Stimulated activated CD8-positive, alpha-beta memory T cell treated with anti-CD3 and anti-CD28 coated beads, Interleukin-7, amount 100 ng/mL, for 1 hour (primary cell): ENCODE measurements at regions not wholly inside any gene's neighbourhood (a gene's known extent, or its start where the extent isn't known, plus 50 kb on each side); places are given as distances from the start of the nearest gene placed in this dataset.
"Not testable (repeated sequence)": the region's sequence is repeated elsewhere in the genome, so short reads cannot be mapped to it uniquely, and the experiment has no call there.

Experiments
- DNase-seq, 2 donors: peaks; one replicate each; pipeline ENCODE4 v3.0.0-alpha.2; 2020; ENCODE audit warnings: low read depth in 2 of 2

DNA sequence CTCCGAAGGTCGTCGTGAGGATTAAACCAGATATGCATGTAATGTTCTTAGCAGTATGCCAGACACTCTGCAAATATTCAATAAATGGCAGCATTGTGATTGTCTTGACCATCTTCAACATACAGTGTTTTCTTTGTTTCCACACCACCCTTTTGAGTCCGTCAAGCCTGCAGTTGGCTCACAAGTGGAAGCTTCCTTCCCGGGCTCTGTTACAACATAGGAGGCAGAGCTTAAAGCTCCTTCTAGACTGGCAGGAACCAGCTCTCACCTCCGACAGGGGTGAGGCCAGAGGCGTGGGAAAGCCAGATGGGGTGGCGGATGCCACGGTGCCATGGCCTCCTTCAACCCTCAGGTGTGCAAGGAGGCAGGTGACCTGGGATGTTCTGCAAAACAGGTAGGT, 138.3 kb downstream of the FOXL1 start:
- no peak for DNase-seq

DNA sequence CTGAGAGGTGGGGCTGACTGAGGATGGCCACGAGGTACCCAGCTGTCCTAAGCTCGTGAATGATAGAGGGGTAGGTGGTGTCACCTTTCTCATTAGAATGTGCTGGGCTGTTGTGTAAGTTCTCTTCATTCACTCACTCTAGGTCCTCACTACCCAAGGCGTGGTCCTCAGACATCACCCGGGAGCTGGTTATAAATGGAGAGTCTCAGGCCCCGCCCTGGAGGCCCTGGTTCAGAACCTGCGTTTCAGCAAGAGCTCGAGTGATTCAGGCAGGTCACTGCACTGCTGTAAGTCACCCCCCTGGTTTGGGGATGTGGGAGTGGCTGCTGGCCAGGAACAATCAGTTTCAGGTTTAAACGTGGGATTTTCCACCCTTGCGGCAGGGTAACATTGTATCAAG, 139.8 kb downstream of the FOXL1 start:
- no peak for DNase-seq

DNA sequence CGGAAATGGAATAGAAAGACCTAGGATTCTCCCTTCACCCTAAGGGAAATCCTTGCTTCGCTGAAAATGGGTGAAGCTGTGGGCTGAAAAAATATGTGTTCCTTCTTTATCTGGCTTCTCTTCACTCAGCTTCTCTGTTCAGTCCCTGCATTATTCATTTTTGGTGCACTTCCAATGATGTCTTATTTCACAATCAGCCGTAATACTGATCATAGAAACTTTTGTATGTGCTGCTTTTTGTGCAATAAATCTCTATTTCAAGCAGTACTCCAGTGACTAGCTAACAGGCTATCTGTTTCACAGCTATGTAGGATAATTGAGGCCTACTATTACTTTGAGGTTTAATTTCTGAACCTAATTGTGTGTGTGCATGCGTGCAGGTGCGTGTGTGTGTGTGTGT, 144.6 kb downstream of the FOXL1 start:
- no peak for DNase-seq

DNA sequence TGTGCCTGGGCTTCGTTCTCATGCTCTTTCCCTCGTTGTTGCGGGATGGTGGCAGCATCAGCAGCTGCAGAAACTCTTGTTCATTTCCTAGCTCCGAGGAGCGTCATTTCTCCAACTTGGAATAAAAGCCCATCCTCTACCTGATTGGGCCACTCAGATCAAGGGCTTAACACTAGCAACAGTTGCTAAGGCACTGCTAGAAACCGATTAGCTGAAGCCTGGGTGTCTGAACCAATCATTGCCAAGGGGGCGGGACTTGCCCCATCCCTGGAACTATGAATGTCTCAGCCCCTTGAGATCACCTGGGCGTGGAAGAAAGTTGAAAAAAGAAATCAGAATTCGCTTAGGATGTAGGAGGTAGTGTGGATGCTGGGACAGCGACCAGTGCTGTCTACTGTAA, 145.3 kb downstream of the FOXL1 start:
- DNase-seq = no peak

DNA sequence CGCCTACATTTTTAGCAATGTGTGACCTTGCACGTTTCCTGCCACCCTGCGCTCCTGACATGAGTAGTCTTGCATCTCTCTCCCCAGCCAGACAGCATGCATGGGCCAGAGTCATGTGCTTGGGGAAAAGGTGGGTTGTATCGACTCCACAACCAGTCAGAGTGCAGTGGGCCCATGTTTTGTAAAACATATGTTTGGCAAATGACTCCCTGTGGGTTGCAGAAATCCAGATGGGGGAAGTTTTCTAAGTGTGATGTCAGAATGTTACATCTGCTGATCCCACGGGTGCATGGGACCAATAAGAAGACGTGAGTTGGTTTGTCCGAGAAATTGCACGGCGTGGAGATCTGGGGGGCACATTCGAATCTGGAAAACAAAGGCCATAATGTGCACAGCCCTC, 147.1 kb downstream of the FOXL1 start:
- no peak for DNase-seq

DNA sequence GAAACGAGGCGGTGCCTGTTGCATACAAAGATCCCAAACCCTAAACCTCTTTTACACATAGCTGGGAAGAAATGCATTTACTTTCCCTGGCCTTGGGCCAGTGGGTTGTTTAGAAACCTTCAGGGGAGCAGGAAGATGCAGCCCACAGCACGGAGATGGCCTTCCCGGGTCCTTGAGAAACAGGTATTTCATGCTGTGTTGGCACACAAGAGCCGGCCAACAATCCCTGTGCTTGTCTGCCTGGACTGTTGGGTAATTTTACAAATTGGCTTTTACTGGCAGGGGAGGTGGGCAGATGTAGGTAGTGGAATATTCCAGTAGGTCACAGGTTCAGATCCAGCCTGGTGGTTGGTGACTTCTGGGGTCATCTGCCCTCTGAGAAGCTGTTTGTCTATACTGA, 148.0 kb downstream of the FOXL1 start:
- DNase-seq = no peak

DNA sequence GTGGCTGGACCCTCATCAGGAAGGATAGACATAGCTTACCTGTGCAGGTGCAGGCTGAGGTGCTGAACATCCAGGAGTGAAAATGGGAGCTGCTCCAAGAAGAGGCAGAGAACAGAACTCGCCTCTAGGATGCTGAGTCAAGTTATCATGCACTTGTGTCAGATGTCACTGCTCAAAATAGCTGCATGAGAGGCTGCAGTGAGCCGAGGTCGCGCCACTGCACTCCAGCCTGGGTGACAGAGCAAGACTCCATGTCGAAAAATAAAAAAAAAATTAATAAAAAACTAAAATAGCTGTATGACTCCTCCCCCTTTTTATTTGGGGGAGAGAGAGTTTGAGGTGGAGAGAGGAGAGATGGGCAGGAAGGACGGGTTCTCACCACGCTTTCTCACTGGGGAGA, 148.8 kb downstream of the FOXL1 start:
- no peak for DNase-seq

DNA sequence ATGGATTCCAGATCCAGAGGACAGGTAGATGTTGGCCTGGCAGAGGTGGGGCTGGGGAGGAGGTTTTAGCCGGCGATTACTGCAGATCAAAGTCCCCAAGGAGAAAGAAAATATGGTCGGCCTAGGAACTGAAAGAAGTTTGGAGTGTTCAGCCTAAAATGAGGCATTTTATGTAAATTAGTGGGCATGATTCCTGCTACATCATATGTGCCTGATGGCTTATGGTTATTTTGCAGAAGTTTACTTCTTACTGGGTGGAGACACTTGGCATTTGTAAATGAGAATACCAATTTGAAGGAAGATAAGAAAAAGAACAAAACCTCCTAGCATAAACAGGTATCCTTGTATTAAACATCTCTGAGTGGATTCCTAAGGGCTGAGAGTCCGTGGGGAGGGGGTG, 149.3 kb downstream of the FOXL1 start:
- DNase-seq = no peak

DNA sequence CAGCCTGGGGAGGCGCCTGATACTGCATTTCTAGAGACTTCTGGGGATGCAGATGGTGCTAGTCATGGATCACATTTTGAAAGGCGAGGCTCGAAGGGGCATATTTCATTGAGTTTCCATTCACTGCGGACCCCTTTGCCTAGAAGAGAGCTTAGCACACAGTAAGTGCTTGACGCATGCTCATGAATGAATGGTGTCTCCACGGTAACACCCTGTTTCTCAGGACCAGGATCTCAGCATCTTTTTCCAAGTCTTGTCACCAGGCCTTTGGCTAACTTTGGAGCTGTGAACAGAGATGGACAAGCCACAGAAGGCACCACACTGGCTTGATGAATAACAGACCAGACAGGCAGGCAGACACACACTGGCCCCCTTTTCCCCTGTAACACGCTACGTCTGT, 151.3 kb downstream of the FOXL1 start:
- DNase-seq = no peak

DNA sequence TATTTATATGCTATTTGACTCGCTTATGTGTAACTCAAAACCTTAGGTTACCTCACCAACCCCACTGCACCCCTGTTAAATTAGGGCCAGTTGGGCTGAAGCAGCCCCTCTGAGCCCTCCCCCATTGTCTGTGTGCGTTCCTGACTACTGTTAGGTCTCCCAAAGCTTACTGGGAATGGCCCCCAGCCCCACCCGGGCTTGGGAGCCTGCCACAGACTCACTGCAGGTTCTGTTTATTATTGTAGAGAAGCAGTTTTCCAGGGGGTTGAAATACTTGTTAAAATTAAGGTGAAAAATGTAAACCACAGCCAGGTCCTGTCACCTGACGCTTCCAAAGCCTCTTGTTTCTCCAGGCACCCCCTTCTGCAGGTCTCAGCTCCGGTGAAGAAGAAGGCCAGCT, 151.7 kb downstream of the FOXL1 start:
- no peak for DNase-seq

DNA sequence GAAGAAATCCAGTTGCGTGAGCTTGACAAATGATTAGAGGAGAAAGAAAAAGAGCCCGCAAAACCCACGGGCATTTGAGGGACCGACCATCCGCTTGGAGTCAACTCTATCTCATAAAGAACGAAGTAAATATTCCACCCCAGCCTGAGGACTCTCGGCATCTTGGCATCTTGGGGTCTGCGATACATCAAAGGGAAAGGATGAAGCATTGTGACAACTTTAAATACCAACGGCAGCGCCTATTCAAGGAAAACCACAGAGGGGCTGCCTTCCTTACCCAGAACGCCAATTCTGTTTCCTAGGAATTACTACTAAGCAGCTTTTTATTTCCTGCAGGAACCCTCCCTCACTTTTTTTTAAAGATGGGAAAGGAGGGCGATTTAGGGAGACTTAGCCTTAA, 152.2 kb downstream of the FOXL1 start:
- no peak for DNase-seq

DNA sequence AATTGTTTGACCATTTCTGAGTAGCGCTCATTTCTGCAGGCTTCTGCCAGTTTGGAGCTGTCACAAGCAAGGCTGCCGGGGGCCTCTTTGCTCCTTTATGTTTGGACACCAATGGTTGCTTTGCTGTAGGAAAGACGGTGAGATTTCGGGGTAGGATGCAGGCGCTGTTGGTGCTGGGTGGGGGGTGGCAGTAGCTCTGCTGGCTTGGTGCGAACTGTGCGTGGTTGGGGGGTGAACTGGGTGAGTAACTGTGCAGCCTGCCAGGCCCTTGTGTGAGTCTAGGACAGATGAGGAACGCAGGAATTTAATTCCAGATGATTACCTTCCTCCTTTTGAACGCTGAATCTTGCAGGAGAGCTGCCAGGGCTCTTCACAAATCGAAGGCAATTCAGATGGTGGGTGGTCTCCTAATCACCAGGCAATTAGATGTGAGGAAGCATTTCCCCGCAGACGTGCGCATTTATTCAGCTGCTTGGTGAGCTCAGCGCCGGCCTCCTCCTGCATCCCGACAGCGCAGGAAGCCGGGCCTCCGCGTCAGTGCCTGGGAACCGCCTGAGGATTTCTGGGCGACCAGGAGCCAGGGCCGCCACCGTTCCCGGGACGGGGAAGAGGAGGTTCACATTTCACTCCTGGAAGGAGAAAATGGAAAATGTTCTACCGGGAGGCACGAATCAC, 154.4 kb downstream of the FOXL1 start:
- DNase-seq = no peak

DNA sequence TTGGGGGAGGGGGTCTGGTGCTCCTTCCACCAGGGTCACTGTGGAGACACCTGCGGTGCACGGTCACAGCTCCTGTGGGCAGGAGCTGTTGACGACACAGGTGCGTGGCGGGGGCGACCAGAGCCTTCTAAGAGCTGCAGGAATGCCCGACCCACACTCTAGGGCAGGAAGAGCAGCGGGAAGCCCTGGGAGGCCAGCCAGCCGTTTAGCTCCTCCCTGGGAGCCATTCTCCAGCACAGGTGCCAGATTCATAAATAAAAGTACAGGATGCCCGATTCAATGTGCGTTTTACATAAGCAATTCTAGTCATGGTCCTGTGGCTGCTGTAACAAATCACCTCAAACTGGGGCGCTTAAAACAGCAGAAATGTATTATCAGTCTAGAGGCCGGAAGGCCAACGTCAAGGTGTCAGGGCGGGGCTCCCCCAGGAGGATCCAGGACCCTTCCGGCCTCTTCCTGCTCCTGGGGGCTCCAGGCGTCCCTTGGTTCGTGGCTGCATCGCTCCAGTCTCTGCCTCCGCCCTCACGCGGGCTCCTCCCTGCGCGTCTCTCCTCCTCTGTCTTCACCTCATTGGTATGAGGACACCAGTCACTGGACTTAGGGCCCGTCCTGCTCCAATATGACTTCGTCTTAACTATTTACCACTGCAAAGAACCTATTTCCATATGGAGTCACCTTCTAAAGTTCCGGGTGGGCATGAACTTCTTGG, 155.4 kb downstream of the FOXL1 start:
- no peak for DNase-seq

DNA sequence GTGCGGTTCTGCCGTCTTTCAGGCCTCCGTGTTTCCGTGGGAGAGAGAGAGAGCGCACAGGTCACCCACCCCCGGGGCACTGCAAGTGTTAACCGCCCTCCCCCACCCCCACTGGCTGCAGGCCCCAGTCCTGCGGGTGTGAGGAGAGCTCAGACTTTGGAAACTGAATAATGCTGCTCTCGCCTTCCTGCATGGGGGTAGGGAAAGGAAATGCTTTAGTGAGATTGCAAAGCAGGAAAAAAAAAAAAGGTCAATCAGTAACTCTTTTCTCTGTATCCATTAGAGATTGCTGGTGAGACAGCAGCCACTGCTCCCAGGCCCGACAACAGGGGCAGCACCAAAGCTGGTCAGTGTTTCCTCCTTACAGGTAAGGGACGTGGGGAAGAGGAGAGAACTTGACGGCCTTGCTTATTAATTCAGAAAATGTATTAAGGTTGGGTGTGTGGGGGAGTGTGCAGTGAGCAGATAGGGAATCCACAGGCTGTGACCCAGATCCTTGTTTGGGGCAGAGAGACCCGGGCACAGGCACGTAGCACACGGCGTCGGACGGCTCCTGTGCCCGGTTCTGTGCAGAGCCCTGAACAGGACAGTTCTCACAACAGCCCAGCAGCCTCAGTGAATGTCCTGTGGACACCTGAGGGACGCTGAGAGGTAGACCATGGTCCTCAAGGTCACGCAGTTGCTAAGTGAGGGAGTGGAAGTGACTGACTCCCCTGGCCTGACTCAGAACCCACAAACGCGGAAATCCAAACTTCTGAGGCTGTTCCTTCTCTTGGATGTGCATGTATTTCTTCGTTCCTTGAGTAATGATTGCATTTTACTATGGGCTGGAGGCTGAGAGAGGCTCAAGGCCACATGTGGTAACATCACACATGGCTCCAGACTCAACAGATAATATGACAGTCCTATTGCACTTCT, 156.5 kb downstream of the FOXL1 start:
- no peak for DNase-seq

DNA sequence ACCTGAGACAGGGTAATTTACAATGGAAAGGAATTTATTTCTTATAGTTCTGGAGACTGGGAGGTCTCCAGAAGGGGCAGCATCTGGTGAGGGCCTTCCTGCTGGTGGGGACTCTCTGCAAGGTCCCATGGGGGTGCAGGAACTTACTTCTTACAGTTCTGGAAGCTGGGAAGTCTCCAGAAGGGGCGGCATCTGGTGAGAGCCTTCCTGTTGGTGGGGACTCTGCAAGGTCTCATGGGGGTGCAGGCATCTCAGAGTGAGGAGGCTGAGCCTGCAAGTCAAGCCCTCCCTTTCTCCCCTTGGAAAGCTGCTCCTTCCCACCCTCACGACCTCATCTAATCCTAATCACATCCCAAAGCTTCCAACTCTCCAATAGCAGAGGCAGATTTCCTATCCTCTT, 157.4 kb downstream of the FOXL1 start:
- DNase-seq = no peak

DNA sequence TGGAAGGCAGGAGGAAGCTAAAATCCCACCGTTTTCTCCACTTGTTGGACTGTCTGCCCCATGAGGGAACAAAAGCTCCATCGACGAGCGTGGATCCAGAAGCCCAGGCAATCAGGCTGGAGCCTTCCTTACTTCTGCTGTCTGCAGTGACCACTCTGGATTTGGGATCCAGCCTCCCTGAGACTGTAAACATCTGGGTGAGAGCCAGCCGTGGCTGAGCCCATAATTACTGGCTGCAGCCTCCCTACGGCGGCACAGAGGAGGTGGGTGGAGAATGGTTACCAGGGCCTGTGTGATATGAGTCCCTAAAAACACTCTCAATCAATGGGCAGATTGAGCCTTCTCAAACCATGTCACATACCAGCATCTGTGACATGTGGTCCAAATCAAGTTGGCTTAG, 158.2 kb downstream of the FOXL1 start:
- no peak for DNase-seq

DNA sequence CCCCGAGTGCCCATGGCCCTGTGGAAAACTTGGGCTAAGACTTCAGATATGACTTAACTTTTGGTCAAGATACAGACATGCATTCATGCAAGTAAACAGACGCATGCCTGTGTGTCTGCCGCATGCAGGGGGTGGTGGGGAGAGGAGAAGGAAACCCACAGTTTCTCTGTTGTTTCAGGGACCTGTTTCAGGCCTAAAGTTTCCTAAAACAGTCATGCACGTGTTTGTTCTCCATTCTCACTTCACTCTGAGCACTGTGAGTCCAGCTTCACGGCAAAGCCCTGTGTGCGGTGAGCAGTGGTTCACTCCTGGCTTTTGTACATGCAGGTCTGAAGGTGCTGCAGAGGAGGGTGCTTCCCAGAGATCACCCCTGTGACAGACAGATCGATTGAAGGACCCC, 158.7 kb downstream of the FOXL1 start:
- DNase-seq = no peak

DNA sequence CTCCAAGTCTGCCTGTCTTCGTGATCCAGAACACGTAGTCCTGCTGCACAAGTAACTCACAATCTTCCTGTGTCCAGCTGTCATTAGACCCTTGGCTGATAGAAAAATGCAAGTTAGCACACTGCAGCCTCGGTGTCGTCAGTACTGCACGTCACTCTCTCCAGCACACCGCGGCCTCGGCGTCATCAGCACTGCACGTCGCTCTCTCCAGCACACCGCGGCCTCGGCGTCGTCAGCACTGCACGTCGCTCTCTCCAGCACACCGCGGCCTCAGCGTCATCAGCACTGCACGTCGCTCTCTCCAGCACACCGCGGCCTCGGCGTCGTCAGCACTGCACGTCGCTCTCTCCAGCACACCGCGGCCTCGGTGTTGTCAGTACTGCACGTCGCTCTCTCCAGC, 160.0 kb downstream of the FOXL1 start:
- DNase-seq = not testable (repeated sequence)

DNA sequence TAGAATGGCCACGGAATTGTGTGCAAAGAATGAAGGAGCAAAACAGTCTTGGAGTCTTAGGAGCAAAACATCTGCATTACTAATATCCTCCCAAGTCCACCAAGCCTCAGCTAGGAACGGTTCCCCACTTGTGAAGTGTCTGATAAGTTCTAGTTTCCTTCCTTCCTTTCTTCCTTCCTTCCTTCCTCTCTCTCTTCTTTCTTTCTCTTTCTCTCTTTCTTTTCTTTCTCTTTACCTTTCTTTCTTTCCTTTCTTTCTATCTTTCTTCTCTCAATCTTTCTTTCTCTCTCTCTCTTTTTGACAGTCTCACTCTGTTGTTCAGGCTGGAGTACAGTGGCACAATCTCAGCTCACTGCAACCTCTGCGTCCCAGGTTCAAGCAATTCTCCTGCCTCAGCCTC, 160.8 kb downstream of the FOXL1 start:
- no peak for DNase-seq

DNA sequence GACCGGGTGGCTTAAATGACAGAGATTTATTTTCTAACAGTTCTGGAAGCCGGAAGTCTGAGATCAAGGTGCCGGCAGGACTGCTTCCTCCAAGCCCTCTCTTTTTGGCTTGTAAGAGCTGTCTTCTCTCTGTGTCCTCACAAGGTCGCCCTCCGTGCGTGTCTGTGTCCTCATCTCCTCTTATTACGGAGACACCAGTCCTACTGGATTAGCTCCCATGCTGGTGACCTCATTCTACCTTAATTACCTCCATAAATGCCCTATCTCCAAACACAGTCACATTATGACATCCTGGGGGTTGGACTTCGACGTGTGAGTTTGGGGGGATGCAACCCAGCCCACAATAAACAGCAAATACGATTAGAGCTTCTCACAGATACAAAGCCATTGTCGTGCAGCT, 161.5 kb downstream of the FOXL1 start:
- no peak for DNase-seq

DNA sequence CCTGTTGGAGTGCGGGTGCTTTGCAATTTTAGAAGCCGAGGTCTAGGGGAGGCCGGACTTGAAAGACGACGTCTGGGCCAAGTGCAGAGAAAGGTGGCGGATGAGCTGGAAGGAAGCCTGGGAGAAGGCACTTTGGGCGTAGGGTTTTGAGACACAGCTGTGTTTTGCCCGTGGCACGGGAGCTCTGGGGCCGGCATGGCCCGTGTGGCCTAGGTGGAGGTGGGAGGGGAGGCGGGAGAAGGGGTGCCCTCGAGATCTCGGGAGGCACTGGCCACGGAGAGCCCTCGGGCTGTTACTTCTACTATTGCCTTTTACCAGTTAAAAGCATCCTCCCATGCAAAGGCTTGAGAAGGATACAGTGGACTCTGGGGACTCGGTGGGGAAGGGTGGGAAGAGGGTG, 161.9 kb downstream of the FOXL1 start:
- no peak for DNase-seq

DNA sequence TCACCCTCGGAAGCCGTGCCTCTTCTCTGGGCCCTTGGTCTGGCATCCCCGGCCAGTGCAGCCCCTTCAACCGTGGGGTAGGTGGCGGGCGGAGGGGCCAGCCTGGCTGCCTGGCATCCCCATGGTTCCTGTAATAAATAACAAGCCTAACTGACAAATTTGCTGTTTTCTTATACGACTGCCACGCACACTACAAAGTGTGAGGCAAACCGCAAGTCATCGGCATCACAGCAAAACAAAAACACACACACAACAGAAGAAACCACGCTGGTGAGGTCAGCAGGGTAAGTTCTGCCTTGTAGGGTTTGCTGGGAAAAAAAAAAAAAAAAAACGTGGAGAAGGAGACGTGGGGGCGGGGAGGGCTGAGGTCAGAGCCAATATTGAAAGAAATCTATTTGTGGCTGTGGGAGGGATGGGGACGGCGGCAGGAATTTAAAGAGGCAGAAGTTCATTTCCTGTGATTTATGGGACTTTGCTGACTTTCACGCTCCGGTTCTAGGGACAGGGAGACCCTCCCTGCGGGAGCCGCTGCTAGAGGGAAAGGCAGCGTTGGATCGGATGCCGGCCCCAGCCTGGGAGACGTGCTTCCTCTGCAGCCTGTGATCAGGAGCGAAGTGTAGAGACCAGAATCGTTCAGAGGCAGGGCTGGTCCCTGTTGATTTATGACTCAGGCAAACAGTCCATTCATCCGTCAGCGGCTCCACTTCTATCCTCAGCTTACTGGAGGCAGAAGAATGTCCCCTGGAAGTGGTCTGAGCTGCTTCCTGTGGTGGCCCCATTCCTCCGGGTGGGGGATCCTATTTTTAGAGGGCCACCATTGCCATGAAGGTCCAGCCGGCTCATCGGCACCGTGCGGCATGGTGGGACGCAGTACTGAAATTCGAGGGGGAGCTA, 162.8 kb downstream of the FOXL1 start:
- DNase-seq = no peak
